IMR-90 (cell line): ENCODE measurements at regions not wholly inside any gene's neighbourhood (a gene's known extent, or its start where the extent isn't known, plus 50 kb on each side); places are given as distances from the start of the nearest gene placed in this dataset.

Experiments used
- ATAC-seq: fragments of 200-7000 bp; cut with Tn5 transposase; 2 replicates; pipeline ENCODE4 v1.9.1; 2020; ENCODE audit warnings: low read depth, mild to moderate bottlenecking, moderate library complexity
- BruUV-seq: library from RNA; stranded (reverse); fragments of 400-500 nt; replicated peaks from 2 replicates; lab custom pipeline; 2021; lab: Mats Ljungman, UMichigan
- CTCF ChIA-PET: fragments of 300-600 bp; formaldehyde crosslinking; extraction: SDS; loops from one replicate; lab custom pipeline; 2021; ENCODE audit warnings: antibody characterized with exemption; lab: Yijun Ruan, JAX
- POLR2A ChIA-PET: fragments of 300-600 bp; sonication (Branson Sonifier 250); formaldehyde crosslinking; loops from one replicate; lab custom pipeline; 2022; ENCODE audit warnings: antibody characterized with exemption; ENCODE audit not compliant: unreplicated experiment; lab: Charles Lee
- DNase-seq: peaks from one replicate; pipeline ENCODE4 v3.0.0; 2013
- H2AFZ ChIP-seq: replicated peaks from 2 replicates; pipeline ENCODE3; 2013; ENCODE audit warnings: low read length, mild to moderate bottlenecking; ENCODE audit not compliant: poor library complexity
- H2AK5ac ChIP-seq: 2 replicates; pipeline ENCODE4 v1.6.1; 2013; ENCODE audit warnings: low read depth, low read length, inconsistent platforms
- H2AK9ac ChIP-seq: replicated peaks from 2 replicates; pipeline ENCODE3; 2013; ENCODE audit warnings: mild to moderate bottlenecking, low read depth, low read length, moderate library complexity; ENCODE audit not compliant: poor library complexity
- H2BK120ac ChIP-seq: 2 replicates; pipeline ENCODE4 v1.6.1; 2013; ENCODE audit warnings: low read depth, low read length, inconsistent platforms
- H2BK15ac ChIP-seq: 3 replicates; pipeline ENCODE4 v1.6.1; 2013; ENCODE audit warnings: low read depth, low read length, inconsistent platforms
- H2BK20ac ChIP-seq: 2 replicates; pipeline ENCODE4 v1.6.1; 2013; ENCODE audit warnings: low read depth, mild to moderate bottlenecking, inconsistent platforms, low read length, moderate library complexity
- H2BK5ac ChIP-seq: 2 replicates; pipeline ENCODE4 v1.6.1; 2013; ENCODE audit warnings: mild to moderate bottlenecking, low read depth, low read length, inconsistent platforms; ENCODE audit not compliant: poor library complexity, severe bottlenecking
- H3K14ac ChIP-seq: replicated peaks from 2 replicates; pipeline ENCODE4 v1.6.1; 2013; ENCODE audit warnings: low read depth, low read length, inconsistent platforms
- H3K18ac ChIP-seq: 2 replicates; pipeline ENCODE4 v1.6.1; 2013; ENCODE audit warnings: low read depth, low read length, control low read depth
- H3K23ac ChIP-seq: 2 replicates; pipeline ENCODE4 v1.6.1; 2013; ENCODE audit warnings: low read depth, low read length, inconsistent platforms
- H3K27ac ChIP-seq: 2 replicates; pipeline ENCODE4 v1.5.1; 2013; ENCODE audit warnings: mild to moderate bottlenecking, control low read depth, low read length; ENCODE audit not compliant: insufficient read depth
- H3K27me3 ChIP-seq: 2 replicates; pipeline ENCODE4 v1.6.1; 2013; ENCODE audit warnings: low read length; ENCODE audit not compliant: control insufficient read depth, insufficient read depth
- H3K36me3 ChIP-seq: 2 replicates; pipeline ENCODE4 v1.6.1; 2013; ENCODE audit warnings: low read length, mixed read lengths; ENCODE audit not compliant: control insufficient read depth, insufficient read depth
- H3K4ac ChIP-seq: 2 replicates; pipeline ENCODE4 v1.6.1; 2013; ENCODE audit warnings: low read depth, low read length, inconsistent platforms
- H3K4me1 ChIP-seq: 2 replicates; pipeline ENCODE4 v1.6.1; 2013; ENCODE audit warnings: low read length, mixed read lengths; ENCODE audit not compliant: control insufficient read depth, insufficient read depth
- H3K4me2 ChIP-seq: 2 replicates; pipeline ENCODE4 v1.6.1; 2013; ENCODE audit warnings: low read depth, mild to moderate bottlenecking, control low read depth, low read length, moderate library complexity
- H3K4me3 ChIP-seq: 2 replicates; pipeline ENCODE4 v1.5.1; 2013; ENCODE audit warnings: low read depth, mild to moderate bottlenecking, control low read depth, low read length, moderate library complexity; ENCODE audit not compliant: insufficient read depth
- H3K56ac ChIP-seq: 2 replicates; pipeline ENCODE4 v1.6.1; 2013; ENCODE audit warnings: low read length, inconsistent platforms; ENCODE audit not compliant: insufficient read depth; ENCODE audit errors: extremely low read depth
- H3K79me1 ChIP-seq, 2 experiments: 2 replicates each; pipeline ENCODE4 v1.6.1; 2013; ENCODE audit warnings: low read length in 2 of 2, inconsistent platforms in 1 of 2, low read depth in 1 of 2
- H3K9ac ChIP-seq: 2 replicates; pipeline ENCODE4 v1.6.1; 2013; ENCODE audit warnings: low read depth, low read length, control low read depth
- H3K9me1 ChIP-seq: 2 replicates; pipeline ENCODE4 v1.6.1; 2013; ENCODE audit warnings: low read length, inconsistent platforms; ENCODE audit not compliant: insufficient read depth
- H3K9me3 ChIP-seq: 2 replicates; pipeline ENCODE4 v1.6.1; 2013; ENCODE audit warnings: low read length; ENCODE audit not compliant: control insufficient read depth, insufficient read depth
- H4K20me1 ChIP-seq: 2 replicates; pipeline ENCODE4 v1.6.1; 2013; ENCODE audit warnings: low read length, inconsistent platforms; ENCODE audit not compliant: insufficient read depth
- H4K5ac ChIP-seq: 2 replicates; pipeline ENCODE4 v1.6.1; 2013; ENCODE audit warnings: mild to moderate bottlenecking, low read depth, low read length, control low read depth
- H4K8ac ChIP-seq, 2 experiments: 2 replicates each; pipeline ENCODE4 v1.6.1; 2013; ENCODE audit warnings: low read depth in 2 of 2, low read length in 2 of 2, control low read depth in 1 of 2, inconsistent platforms in 1 of 2
- H4K91ac ChIP-seq: 2 replicates; pipeline ENCODE4 v1.6.1; 2013; ENCODE audit warnings: low read depth, low read length, inconsistent platforms; ENCODE audit not compliant: insufficient read depth
- BHLHE40 ChIP-seq: fragments of 150-350 bp; IDR thresholded peaks from 2 replicates; pipeline ENCODE4 v1.6.1; 2016; ENCODE audit warnings: mild to moderate bottlenecking, low read depth, low read length
- CEBPB ChIP-seq: IDR thresholded peaks from 2 replicates; pipeline ENCODE4 v1.6.1; 2012; ENCODE audit warnings: low read depth, low read length, improper control_type of control experiment
- CHD1 ChIP-seq: IDR thresholded peaks from 2 replicates; pipeline ENCODE4 v1.6.1; 2012; ENCODE audit warnings: low read depth, low read length, improper control_type of control experiment
- FOS ChIP-seq: fragments of 150-350 bp; IDR thresholded peaks from 2 replicates; pipeline ENCODE4 v1.6.1; 2016; ENCODE audit warnings: low read depth, low read length
- MAZ ChIP-seq: IDR thresholded peaks from 2 replicates; pipeline ENCODE4 v1.6.1; 2012; ENCODE audit warnings: low read depth, mild to moderate bottlenecking, low read length, improper control_type of control experiment, moderate library complexity, borderline replicate concordance
- MXI1 ChIP-seq: IDR thresholded peaks from 2 replicates; pipeline ENCODE4 v1.6.1; 2012; ENCODE audit warnings: low read depth, mild to moderate bottlenecking, low read length, moderate library complexity, borderline replicate concordance
- NFE2L2 ChIP-seq: fragments of 150-350 bp; IDR thresholded peaks from 2 replicates; pipeline ENCODE4 v1.6.1; 2016; ENCODE audit warnings: low read depth, mild to moderate bottlenecking, low read length
- POLR2A ChIP-seq: IDR thresholded peaks from 2 replicates; pipeline ENCODE4 v1.6.1; 2012; ENCODE audit warnings: mild to moderate bottlenecking, low read depth, low read length
- RAD21 ChIP-seq: IDR thresholded peaks from 2 replicates; pipeline ENCODE4 v1.6.1; 2012; ENCODE audit warnings: low read length, improper control_type of control experiment
- RCOR1 ChIP-seq: IDR thresholded peaks from 2 replicates; pipeline ENCODE4 v1.6.1; 2012; ENCODE audit warnings: mild to moderate bottlenecking, low read length, improper control_type of control experiment; ENCODE audit not compliant: insufficient replicate concordance
- RFX5 ChIP-seq: IDR thresholded peaks from 2 replicates; pipeline ENCODE4 v1.8.0; 2012; ENCODE audit warnings: low read depth, mild to moderate bottlenecking, low read length, moderate library complexity
- SMC3 ChIP-seq: fragments of 150-350 bp; IDR thresholded peaks from 2 replicates; pipeline ENCODE4 v1.6.1; 2016; ENCODE audit warnings: low read depth, mild to moderate bottlenecking, antibody characterized with exemption, low read length, moderate library complexity
- USF2 ChIP-seq: fragments of 150-350 bp; IDR thresholded peaks from 2 replicates; pipeline ENCODE4 v1.6.1; 2017; ENCODE audit warnings: mild to moderate bottlenecking, antibody characterized with exemption, low read length, low read depth
- WGBS, 2 experiments: methylation state at CpG; one replicate each; pipeline versions ENCODE4 v1.1.5 to v1.1.7; 2013; ENCODE audit warnings: missing lambda C conversion rate in 2 of 2; ENCODE audit not compliant: insufficient read length in 1 of 2; ENCODE audit errors: extremely low coverage in 2 of 2; 5-methylcytosine and 5-hydroxymethylcytosine counted together
- dilution Hi-C: fragments of 300-500 bp; cut with HindIII; formaldehyde crosslinking; loops from one replicate; pipeline ENCODE4 v1.14.3; 2018; ENCODE audit warnings: low sequenced_read_pairs; ENCODE audit not compliant: unreplicated experiment
- in situ Hi-C: fragments of 300-500 bp; cut with MboI; formaldehyde crosslinking; loops from 3 replicates; pipeline ENCODE4 v1.14.3; 2019; ENCODE audit warnings: low sequenced_read_pairs, inconsistent platforms, mixed read lengths
- intact Hi-C: fragments of 100-400 bp; cut with micrococcal nuclease; formaldehyde crosslinking; loops from 2 replicates; pipeline ENCODE4 v1.10.0; 2022
- TF ChIP-seq, protein P1 (sequence below): fragments of 150-350 bp; IDR thresholded peaks from 2 replicates; pipeline ENCODE4 v1.6.1; 2016; ENCODE audit warnings: low read depth, mild to moderate bottlenecking, low read length, moderate library complexity, borderline replicate concordance
- TF ChIP-seq, protein P2 (sequence below): conservative IDR thresholded peaks from 2 replicates; pipeline ENCODE4 v1.5.1; 2012; ENCODE audit warnings: mild to moderate bottlenecking, low read depth, low read length, improper control_type of control experiment

DNA sequence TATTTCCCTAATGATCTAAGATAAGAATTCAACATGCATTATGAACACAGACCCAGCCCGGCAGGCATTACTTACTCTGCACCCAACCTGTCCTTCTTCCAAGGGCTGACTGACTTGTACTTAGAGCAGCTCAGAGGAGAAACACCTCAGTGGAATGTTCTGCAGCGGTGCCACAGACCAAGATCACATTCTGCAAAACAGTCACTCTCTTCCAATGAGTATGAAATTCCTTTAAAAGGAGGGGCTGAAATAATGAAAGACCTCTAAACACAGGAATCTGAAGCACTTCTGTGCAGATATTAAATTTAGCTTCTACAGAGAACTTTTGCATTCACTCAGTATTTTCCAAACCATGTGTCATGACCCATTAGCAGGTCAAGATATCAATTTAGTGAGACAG, 172.9 kb downstream of the ZDHHC21 start:
- TF ChIP-seq CEBPB (no peak), SMC3 (no peak), CHD1 (no peak), FOS (no peak), MXI1 (no peak), POLR2A (no peak), USF2 (no peak), NFE2L2 (no peak), BHLHE40 (no peak), MAZ (no peak), RAD21 (no peak), RFX5 (no peak), RCOR1 (no peak)
- TF ChIP-seq, protein P1, sequence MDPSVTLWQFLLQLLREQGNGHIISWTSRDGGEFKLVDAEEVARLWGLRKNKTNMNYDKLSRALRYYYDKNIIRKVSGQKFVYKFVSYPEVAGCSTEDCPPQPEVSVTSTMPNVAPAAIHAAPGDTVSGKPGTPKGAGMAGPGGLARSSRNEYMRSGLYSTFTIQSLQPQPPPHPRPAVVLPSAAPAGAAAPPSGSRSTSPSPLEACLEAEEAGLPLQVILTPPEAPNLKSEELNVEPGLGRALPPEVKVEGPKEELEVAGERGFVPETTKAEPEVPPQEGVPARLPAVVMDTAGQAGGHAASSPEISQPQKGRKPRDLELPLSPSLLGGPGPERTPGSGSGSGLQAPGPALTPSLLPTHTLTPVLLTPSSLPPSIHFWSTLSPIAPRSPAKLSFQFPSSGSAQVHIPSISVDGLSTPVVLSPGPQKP: no peak
- TF ChIP-seq, protein P2, sequence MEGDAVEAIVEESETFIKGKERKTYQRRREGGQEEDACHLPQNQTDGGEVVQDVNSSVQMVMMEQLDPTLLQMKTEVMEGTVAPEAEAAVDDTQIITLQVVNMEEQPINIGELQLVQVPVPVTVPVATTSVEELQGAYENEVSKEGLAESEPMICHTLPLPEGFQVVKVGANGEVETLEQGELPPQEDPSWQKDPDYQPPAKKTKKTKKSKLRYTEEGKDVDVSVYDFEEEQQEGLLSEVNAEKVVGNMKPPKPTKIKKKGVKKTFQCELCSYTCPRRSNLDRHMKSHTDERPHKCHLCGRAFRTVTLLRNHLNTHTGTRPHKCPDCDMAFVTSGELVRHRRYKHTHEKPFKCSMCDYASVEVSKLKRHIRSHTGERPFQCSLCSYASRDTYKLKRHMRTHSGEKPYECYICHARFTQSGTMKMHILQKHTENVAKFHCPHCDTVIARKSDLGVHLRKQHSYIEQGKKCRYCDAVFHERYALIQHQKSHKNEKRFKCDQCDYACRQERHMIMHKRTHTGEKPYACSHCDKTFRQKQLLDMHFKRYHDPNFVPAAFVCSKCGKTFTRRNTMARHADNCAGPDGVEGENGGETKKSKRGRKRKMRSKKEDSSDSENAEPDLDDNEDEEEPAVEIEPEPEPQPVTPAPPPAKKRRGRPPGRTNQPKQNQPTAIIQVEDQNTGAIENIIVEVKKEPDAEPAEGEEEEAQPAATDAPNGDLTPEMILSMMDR: no peak
- no peaks in the 10 kb centered on the region; the same call in none of the 2 replicates for H3K27me3 ChIP-seq
- H3K4me3 ChIP-seq: no peak overlapping the region
- CTCF ChIA-PET: no interaction called here
- H3K79me1 ChIP-seq: no peaks in the 10 kb centered on the region
- whole genome bisulfite sequencing, 2 experiments: no CpG with 5 or more reads among the region's 2 CpGs
- intact Hi-C loops: no loop called here
- POLR2A ChIA-PET: no interaction called here
- no peaks in the 10 kb centered on the region for H3K9me3 ChIP-seq
- no peaks in the 10 kb centered on the region for H4K20me1 ChIP-seq
- BruUV-seq: no TSS peak
- no peak overlapping the region for H3K18ac ChIP-seq
- no peak overlapping the region for H4K8ac ChIP-seq
- H2AK9ac ChIP-seq: no peak overlapping the region
- H3K4me1 ChIP-seq: no peaks in the 10 kb centered on the region
- no peak overlapping the region for H2AK5ac ChIP-seq
- no peak overlapping the region for H3K56ac ChIP-seq
- no peak overlapping the region for H2BK120ac ChIP-seq
- ATAC-seq: no peak
- no peak overlapping the region for H3K4me2 ChIP-seq
- in situ Hi-C loops: no loop called here
- dilution Hi-C loops: no loop called here
- H4K91ac ChIP-seq: no peak overlapping the region
- H2BK15ac ChIP-seq: no peak overlapping the region
- H3K23ac ChIP-seq: no peak overlapping the region
- H3K36me3 ChIP-seq: no peaks in the 10 kb centered on the region
- H3K14ac ChIP-seq: no peak overlapping the region
- no peak overlapping the region for H2AFZ ChIP-seq
- H3K4ac ChIP-seq: no peak overlapping the region
- H3K27ac ChIP-seq: no peak overlapping the region
- no peaks in the 10 kb centered on the region for H3K9me1 ChIP-seq
- no peak overlapping the region for H4K5ac ChIP-seq
- no peak overlapping the region for H3K9ac ChIP-seq
- no peak overlapping the region for H2BK5ac ChIP-seq
- no peak overlapping the region for H2BK20ac ChIP-seq
- no peak for DNase-seq
